IPS-15b (cell line): ENCODE measurements at regions not wholly inside any gene's neighbourhood (a gene's known extent, or its start where the extent isn't known, plus 50 kb on each side); places are given as distances from the start of the nearest gene placed in this dataset.

Experiments used
- H3K27me3 ChIP-seq: one replicate; pipeline ENCODE4 v1.6.1; 2013; ENCODE audit warnings: low read length; ENCODE audit not compliant: control insufficient read depth, insufficient read depth
- H3K36me3 ChIP-seq: one replicate; pipeline ENCODE4 v1.6.1; 2013; ENCODE audit warnings: low read length; ENCODE audit not compliant: control insufficient read depth, insufficient read depth
- H3K4me1 ChIP-seq: one replicate; pipeline ENCODE4 v1.6.1; 2013; ENCODE audit warnings: mild to moderate bottlenecking, low read length; ENCODE audit not compliant: control insufficient read depth, insufficient read depth
- H3K4me3 ChIP-seq: one replicate; pipeline ENCODE4 v1.5.1; 2013; ENCODE audit warnings: low read depth, low read length
- H3K9ac ChIP-seq: one replicate; pipeline ENCODE4 v1.6.1; 2013; ENCODE audit warnings: low read depth, mild to moderate bottlenecking, low read length
- H3K9me3 ChIP-seq: one replicate; pipeline ENCODE4 v1.6.1; 2013; ENCODE audit warnings: mild to moderate bottlenecking, low read length; ENCODE audit not compliant: control insufficient read depth, insufficient read depth

- H3K9ac ChIP-seq, result no peak overlapping the region
- no peak overlapping the region for H3K4me3 ChIP-seq
- no peaks in the 10 kb centered on the region for H3K4me1 ChIP-seq
- H3K9me3 ChIP-seq, result no peaks in the 10 kb centered on the region
- no peaks in the 10 kb centered on the region for H3K27me3 ChIP-seq
- no peaks in the 10 kb centered on the region for H3K36me3 ChIP-seq
These were observed 296.6 kb upstream of the CDH11 start for GRCh38 chr16:65418435-65418834.

DNA sequence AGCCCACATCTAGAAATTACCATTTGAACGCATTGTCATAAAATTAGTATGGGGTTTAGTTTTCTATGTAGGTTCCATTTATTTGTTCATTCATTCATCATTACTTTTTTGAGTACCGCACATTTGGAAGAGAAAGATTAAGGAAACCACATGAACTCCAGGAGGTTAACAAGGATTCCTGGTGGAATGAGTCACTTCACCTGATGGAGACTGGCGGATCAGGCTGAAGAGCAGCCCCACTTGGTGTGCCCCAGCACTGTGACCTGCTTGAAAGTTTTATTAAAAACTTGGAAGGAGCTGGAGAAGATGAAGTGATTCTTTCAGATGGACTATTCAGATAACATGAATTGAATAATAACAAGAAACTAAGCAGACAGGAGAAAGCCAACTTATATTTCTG lies 293.6 kb upstream of the CDH11 start:
- Histone ChIP-seq H3K36me3 (no peaks in the 10 kb centered on the region), H3K9ac (no peak overlapping the region), H3K4me1 (no peaks in the 10 kb centered on the region), H3K27me3 (no peaks in the 10 kb centered on the region), H3K4me3 (no peak overlapping the region), H3K9me3 (no peaks in the 10 kb centered on the region)

DNA sequence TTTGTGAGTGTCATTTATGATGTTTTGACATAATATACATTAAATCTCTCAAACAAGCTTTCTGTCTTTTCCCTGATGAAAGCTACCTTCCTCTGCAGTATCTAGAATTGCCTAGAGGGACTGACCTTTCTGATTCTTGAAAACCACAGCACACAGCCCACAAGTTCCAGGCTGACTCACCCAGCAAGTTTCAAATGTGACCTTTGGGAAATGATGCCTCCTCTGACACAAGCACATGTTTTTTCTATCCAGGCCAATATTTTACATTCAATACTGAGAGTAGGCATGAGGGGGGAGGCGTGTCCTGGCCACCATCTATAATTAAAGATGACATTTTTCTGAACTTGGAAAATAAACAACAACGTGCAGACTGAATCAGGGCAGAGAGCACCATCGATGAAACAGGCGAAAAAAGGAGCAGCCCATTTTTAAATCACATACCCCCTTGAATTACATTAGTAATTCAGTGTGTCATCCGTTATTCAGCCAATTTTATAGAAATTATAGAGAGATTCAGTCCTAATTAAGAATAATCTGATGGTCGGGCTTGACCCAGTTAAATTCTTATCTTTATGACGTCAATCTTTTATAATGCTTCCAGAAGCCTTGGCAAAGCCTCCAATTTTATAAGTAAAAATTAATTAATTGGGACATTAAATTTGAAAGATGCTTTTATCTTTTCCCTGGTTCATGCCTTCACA lies 292.6 kb upstream of the CDH11 start:
- Histone ChIP-seq H3K9me3 (no peaks in the 10 kb centered on the region), H3K9ac (no peak overlapping the region), H3K27me3 (no peaks in the 10 kb centered on the region), H3K4me3 (no peak overlapping the region), H3K36me3 (no peaks in the 10 kb centered on the region), H3K4me1 (no peaks in the 10 kb centered on the region)

DNA sequence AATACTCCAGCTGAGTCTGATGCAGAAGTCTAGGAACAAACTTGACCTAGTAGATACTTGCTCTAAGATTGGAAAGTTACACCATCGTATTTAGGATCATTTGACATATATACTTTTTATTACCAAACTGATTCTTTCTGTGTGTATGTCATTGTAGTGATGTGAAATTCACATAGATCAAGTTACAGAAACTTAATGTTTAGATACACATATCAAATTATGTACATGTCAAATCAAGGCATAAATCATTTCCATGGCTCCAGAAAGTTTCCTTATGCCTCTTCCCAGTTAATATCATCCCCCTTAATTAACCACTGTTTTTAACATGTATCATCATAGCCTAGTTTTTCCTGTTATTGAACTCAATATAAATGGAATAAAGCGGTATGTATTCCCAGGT lies 292.0 kb upstream of the CDH11 start:
- no peaks in the 10 kb centered on the region for H3K9me3 ChIP-seq
- H3K9ac ChIP-seq, result no peak overlapping the region

DNA sequence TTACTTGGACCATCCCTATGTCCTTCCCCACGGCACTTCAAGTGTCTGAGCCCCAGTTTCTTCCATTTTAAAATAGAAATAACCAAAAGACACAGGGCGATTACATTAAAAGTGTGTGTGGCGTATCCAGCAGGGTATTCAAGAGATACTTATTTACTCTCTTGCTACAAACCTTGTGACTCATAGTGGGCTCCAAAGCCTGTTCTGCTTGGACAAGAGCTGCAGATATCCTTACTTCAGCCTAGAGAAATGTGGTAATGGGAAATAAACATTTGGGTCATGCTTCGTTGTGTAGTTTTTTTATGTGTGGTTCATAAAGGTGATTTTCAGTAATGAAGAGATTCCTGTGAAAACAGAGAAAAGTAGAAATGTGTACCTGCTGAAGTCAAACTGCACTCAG lies 288.9 kb upstream of the CDH11 start:
- Histone ChIP-seq H3K9me3 (no peaks in the 10 kb centered on the region), H3K9ac (no peak overlapping the region), H3K36me3 (no peaks in the 10 kb centered on the region), H3K27me3 (no peaks in the 10 kb centered on the region), H3K4me3 (no peak overlapping the region), H3K4me1 (no peaks in the 10 kb centered on the region)

More for the DNA sequence above, 292.0 kb upstream of the CDH11 start:
- no peak overlapping the region for H3K4me3 ChIP-seq
- no peaks in the 10 kb centered on the region for H3K4me1 ChIP-seq
- H3K36me3 ChIP-seq, result no peaks in the 10 kb centered on the region
- H3K27me3 ChIP-seq, result no peaks in the 10 kb centered on the region

DNA sequence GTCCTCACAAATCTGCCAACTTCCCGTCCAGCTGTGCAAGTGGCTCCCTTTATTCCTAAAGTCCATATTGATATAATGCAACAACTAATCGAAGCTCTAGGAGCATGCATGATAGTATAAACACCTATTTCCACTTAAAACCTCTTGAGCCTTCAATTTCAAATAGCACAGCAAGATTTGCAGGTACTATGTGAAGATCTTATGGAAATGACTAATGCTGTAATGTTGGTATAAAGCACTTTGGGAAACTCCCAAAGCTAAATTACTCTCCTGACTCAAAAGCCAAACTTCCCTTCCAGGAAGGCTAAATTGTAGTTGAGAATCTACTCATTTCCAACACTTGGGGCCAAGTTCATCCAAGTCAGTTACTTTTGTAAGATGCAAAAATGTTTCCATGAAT lies 287.6 kb upstream of the CDH11 start:
- H3K36me3 ChIP-seq, result no peaks in the 10 kb centered on the region
- no peak overlapping the region for H3K9ac ChIP-seq
- no peaks in the 10 kb centered on the region for H3K4me1 ChIP-seq

DNA sequence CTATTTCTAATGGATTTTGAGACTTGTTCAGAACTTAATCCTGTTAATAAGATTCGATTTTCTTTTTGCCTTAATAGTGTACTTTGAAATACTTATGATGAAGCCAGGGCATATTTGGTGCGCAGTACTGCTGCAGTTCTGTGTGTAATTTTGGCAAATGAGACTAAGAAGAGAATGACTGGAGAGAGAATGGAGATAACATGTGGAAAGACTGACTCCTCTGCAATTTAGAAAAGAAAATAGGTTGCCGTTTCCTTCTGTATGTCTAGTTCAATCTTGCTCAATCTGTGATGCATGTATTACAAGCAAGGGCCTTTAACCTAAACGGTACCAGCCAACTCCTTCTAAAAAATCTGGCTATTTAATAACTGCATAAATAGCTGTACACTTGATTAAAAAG lies 285.1 kb upstream of the CDH11 start:
- Histone ChIP-seq H3K4me1 (no peaks in the 10 kb centered on the region), H3K27me3 (no peaks in the 10 kb centered on the region), H3K4me3 (no peak overlapping the region), H3K36me3 (no peaks in the 10 kb centered on the region), H3K9ac (no peak overlapping the region), H3K9me3 (no peaks in the 10 kb centered on the region)

More for the DNA sequence above, 287.6 kb upstream of the CDH11 start:
- Histone ChIP-seq H3K27me3 (no peaks in the 10 kb centered on the region), H3K9me3 (no peaks in the 10 kb centered on the region), H3K4me3 (no peak overlapping the region)

- no peaks in the 10 kb centered on the region for H3K4me1 ChIP-seq
- H3K9me3 ChIP-seq, result no peaks in the 10 kb centered on the region
- no peaks in the 10 kb centered on the region for H3K36me3 ChIP-seq
- no peak overlapping the region for H3K4me3 ChIP-seq
- H3K9ac ChIP-seq, result no peak overlapping the region
- no peaks in the 10 kb centered on the region for H3K27me3 ChIP-seq
These were observed 284.3 kb upstream of the CDH11 start for GRCh38 chr16:65406116-65406515.

DNA sequence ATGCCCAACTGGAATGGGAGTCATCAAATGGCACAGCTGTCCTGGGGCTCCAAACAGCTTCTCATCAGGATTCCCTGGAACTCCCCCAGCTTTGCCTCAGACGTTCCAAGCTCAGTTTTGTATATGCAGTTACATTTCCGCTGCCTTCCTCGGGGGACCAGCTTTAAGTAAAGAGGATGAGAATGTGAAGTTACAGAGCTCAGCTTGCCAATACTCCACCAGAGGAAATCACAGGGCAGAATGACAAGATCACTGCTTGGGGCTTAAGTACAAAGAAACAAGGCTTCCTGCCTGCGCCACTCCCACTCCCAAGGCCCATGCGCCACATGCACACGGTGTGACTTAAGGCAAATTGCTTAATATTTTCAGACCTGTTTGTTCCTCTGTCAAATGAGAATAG lies 272.4 kb upstream of the CDH11 start:
- Histone ChIP-seq H3K4me1 (no peaks in the 10 kb centered on the region), H3K9me3 (no peaks in the 10 kb centered on the region), H3K4me3 (no peak overlapping the region), H3K27me3 (no peaks in the 10 kb centered on the region), H3K36me3 (no peaks in the 10 kb centered on the region), H3K9ac (no peak overlapping the region)

DNA sequence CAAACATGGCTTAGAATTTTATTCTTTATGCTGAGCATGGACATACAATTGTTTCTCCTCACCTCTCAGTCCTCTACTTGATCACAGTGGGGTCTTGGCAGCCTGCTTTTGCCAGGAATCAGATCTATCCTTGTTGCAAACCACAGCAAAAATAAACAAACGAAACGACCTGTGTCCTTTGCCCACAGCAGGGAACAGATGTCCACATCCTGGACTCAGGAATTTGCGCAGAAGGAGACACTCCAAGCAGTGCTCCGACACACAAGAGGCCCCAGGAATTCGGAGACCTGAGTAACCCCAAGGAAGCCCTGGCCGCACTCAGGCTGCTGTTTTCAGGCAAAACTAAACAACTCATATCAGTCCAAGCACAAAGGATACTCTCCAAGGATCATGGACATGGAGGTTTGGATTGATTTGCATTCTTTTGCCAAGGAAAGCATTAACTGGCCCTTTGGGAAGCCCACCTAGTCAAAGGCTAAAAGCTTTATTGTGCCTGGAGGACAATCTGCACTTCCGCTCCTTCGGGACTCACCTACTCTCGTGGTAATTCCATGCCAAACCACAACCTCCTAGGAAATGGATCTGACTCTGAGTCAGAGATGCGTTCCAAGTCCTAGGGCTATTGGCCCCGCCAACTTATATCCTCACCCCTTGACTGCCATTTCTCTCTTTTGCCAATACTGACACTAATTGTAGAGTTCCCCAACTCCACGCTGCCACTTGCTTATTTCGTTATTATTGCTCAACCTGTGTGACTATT lies 271.1 kb upstream of the CDH11 start:
- Histone ChIP-seq H3K36me3 (no peaks in the 10 kb centered on the region), H3K4me1 (no peaks in the 10 kb centered on the region), H3K27me3 (no peaks in the 10 kb centered on the region), H3K9ac (no peak overlapping the region), H3K9me3 (peaks cover under 1% of the 10 kb centered on the region), H3K4me3 (no peak overlapping the region)

DNA sequence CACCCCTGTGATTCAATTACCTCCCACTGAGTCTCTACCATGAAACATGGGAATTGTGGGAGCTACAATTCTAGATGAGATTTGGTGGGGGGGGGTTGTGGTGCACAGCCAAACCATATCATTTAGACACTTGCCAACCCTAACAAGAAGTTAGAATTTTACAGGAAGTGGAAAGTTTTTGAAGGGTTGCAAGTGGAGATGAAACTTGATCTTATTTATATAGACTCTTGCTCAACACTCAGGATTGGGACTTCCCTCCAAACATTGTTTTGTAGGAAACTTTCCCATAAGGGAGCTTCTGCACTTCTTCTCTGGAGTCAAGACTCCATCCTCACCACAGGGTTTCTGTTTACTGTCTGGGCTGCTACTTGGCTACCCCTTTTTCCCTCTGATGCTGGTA lies 266.7 kb upstream of the CDH11 start:
- no peaks in the 10 kb centered on the region for H3K4me1 ChIP-seq
- no peaks in the 10 kb centered on the region for H3K36me3 ChIP-seq
- H3K9ac ChIP-seq, result no peak overlapping the region
- no peak overlapping the region for H3K4me3 ChIP-seq
- no peaks in the 10 kb centered on the region for H3K27me3 ChIP-seq
- peaks cover 4% of the 10 kb centered on the region for H3K9me3 ChIP-seq

- Histone ChIP-seq H3K9me3 (peaks cover 4% of the 10 kb centered on the region), H3K36me3 (no peaks in the 10 kb centered on the region), H3K9ac (no peak overlapping the region), H3K4me3 (no peak overlapping the region), H3K4me1 (no peaks in the 10 kb centered on the region), H3K27me3 (no peaks in the 10 kb centered on the region)
These were observed 264.8 kb upstream of the CDH11 start for GRCh38 chr16:65386672-65387071.
